HepG2 (cell line): ENCODE measurements at regions not wholly inside any gene's neighbourhood (a gene's known extent, or its start where the extent isn't known, plus 50 kb on each side); places are given as distances from the start of the nearest gene placed in this dataset.

Experiments
- AFF4 ChIP-seq: sonication (generic); formaldehyde crosslinking; IDR thresholded peaks from 2 replicates; pipeline ENCODE4 v1.4.0; 2020; ENCODE audit warnings: missing genetic modification reagents
- BHLHE40 ChIP-seq: IDR thresholded peaks from 2 replicates; pipeline ENCODE4 v1.6.1; 2011; ENCODE audit warnings: low read length, improper control_type of control experiment
- CREB1 ChIP-seq, 2 experiments: fragments of 450-650 bp in 1 of 2; IDR thresholded peaks; 2 replicates each; pipeline ENCODE4 v1.6.1; 2016 to 2017; ENCODE audit warnings: control low read depth in 1 of 2, mild to moderate bottlenecking in 1 of 2, missing compliant biosample characterization in 1 of 2, missing genetic modification characterization in 1 of 2
- CREB3 ChIP-seq: sonication (generic); formaldehyde crosslinking; IDR thresholded peaks from 2 replicates; pipeline ENCODE4 v1.5.0; 2020; ENCODE audit warnings: missing genetic modification reagents
- EP300 ChIP-seq, 3 experiments: sonication (generic) in 1 of 3; formaldehyde crosslinking in 1 of 3; IDR thresholded peaks; 2 replicates each; pipeline versions ENCODE4 v1.5.1 to v1.6.1; 2011 to 2020; ENCODE audit warnings: low read depth in 2 of 3, low read length in 2 of 3, borderline replicate concordance in 1 of 3, improper control_type of control experiment in 1 of 3, mild to moderate bottlenecking in 1 of 3, missing genetic modification reagents in 1 of 3, moderate library complexity in 1 of 3
- HCFC1 ChIP-seq: fragments of 150-350 bp; IDR thresholded peaks from 2 replicates; pipeline ENCODE4 v1.6.1; 2014; ENCODE audit warnings: low read depth, low read length
- MEIS2 ChIP-seq: sonication (generic); formaldehyde crosslinking; IDR thresholded peaks from 2 replicates; pipeline ENCODE4 v1.9.0; 2021; ENCODE audit warnings: mild to moderate bottlenecking, missing genetic modification reagents
- RFX1 ChIP-seq: fragments of 450-650 bp; IDR thresholded peaks from 2 replicates; pipeline ENCODE4 v1.6.1; 2017
- ZNF33A ChIP-seq: sonication (generic); formaldehyde crosslinking; IDR thresholded peaks from 2 replicates; pipeline ENCODE4 v1.5.1; 2020; ENCODE audit warnings: missing genetic modification reagents, mild to moderate bottlenecking, moderate library complexity, borderline replicate concordance

- TF ChIP-seq AFF4 (CRISPR knock-in tag) (no peak), CREB1 (IDR thresholded peaks at IDR 0.05) (no peak), CREB1 (CRISPR knock-in tag; IDR thresholded peaks at IDR 0.05) (no peak), ZNF33A (no peak), BHLHE40 (no peak), CREB3 (CRISPR knock-in tag) (no peak), HCFC1 (no peak), EP300 (IDR thresholded peaks at IDR 0.05; ENCODE audit: low read depth in 2 of 2, low read length in 2 of 2) (no peak), EP300 (CRISPR knock-in tag; IDR thresholded peaks at IDR 0.05; ENCODE audit: borderline replicate concordance) (no peak), MEIS2 (CRISPR knock-in tag) (no peak), RFX1 (no peak)
Observed at GRCh38 chr2:150778828-150779227, 291.4 kb upstream of the RND3 start.
